WERI-Rb-1 (cell line): ENCODE measurements at regions not wholly inside any gene's neighbourhood (a gene's known extent, or its start where the extent isn't known, plus 50 kb on each side); places are given as distances from the start of the nearest gene placed in this dataset.

Experiments used
- DNase-seq: peaks from one replicate; pipeline ENCODE4 v3.0.0-alpha.2; 2020
- H3K27ac ChIP-seq: fragments of 250-450 bp; sonication (Bioruptor Pico); 2 replicates; pipeline ENCODE4 v1.5.1; 2020; ENCODE audit warnings: mild to moderate bottlenecking, moderate library complexity
- H3K27me3 ChIP-seq: fragments of 250-450 bp; sonication (Bioruptor Pico); 2 replicates; pipeline ENCODE4 v1.5.1; 2021; ENCODE audit warnings: mild to moderate bottlenecking, low read depth, moderate library complexity; ENCODE audit not compliant: insufficient read depth, severe bottlenecking
- H3K36me3 ChIP-seq: fragments of 250-450 bp; sonication (Bioruptor Pico); 2 replicates; pipeline ENCODE4 v1.5.1; 2020; ENCODE audit warnings: mild to moderate bottlenecking, moderate library complexity
- H3K4me3 ChIP-seq: 2 replicates; pipeline ENCODE4 v1.5.1; 2011; ENCODE audit warnings: low read depth, mild to moderate bottlenecking, control low read depth, low read length
- H3K9me3 ChIP-seq: fragments of 250-450 bp; sonication (Bioruptor Pico); 2 replicates; pipeline ENCODE4 v1.5.1; 2021; ENCODE audit warnings: mild to moderate bottlenecking, moderate library complexity; ENCODE audit not compliant: severe bottlenecking
- CTCF ChIP-seq: IDR thresholded peaks from 2 replicates; pipeline ENCODE4 v1.5.1; 2011; ENCODE audit warnings: low read depth, mild to moderate bottlenecking, control low read depth, inconsistent platforms, low read length

DNA sequence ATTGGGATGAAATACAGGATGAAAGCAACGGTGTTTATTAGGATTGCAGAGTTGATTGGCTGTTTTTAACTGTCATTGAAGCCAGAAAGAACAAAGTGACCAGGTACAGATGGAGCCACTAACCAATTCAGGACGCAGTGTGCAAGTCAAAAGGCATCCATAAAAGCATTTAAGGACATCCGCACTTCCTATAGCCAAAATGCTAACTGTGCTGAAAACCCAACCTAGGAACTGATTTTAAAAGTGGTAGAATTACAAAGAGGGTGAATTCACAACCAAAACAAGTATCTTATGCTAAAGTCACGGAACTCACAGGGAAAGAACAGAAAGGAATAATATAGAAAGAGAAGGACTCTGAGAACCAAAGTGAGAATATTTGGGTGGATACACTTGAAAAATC is 63.1 kb upstream of the FOXG1 start:
- Histone ChIP-seq H3K27ac (no peak overlapping the region), H3K27me3 (no peaks in the 10 kb centered on the region), H3K4me3 (no peak overlapping the region), H3K9me3 (no peaks in the 10 kb centered on the region), H3K36me3 (no peaks in the 10 kb centered on the region)
- no peak for TF ChIP-seq CTCF
- DNase-seq, result no peak

DNA sequence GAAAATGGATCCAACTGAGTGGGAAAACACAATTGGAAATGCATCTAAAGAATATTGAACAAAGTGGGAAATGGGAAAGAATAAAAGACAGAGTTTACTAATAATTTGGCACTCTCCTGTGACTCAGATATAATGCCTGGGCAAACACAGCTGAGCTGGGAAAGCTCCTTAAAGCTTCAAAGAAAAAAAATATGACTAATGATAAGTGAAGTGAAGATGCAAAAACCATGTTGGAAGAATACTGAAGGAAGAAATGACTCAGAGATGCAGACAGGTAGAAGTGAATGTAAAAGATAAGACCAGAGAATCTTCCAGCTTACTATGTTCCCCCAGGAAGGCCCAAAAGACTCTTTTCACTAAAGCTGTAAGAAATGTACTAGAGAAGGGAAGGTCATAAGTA is 62.4 kb upstream of the FOXG1 start:
- H3K36me3 ChIP-seq, result no peaks in the 10 kb centered on the region
- DNase-seq, result no peak
- TF ChIP-seq CTCF, result no peak
- no peak overlapping the region for H3K27ac ChIP-seq
- H3K27me3 ChIP-seq, result no peaks in the 10 kb centered on the region
- H3K4me3 ChIP-seq, result no peak overlapping the region
- H3K9me3 ChIP-seq, result no peaks in the 10 kb centered on the region

DNA sequence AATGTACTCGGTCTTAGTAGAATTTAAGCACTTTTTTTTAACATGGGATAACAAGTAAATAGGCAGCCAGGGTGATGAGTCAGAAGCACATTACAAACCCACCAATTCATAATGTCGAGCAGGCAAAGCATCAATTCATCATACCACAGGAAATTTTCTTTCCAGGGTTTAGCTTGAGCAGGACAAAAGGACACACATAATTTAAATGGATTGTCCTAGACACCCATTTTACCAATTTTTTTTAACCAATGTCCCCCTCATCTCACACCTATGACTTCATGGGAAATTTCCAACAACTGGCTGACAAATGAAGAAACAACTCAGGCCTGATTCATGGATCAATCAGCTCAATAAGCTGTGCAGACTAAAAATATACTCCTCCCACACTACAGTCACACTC is 58.8 kb upstream of the FOXG1 start:
- no peak for DNase-seq
- no peaks in the 10 kb centered on the region for H3K36me3 ChIP-seq
- no peaks in the 10 kb centered on the region for H3K27me3 ChIP-seq
- H3K4me3 ChIP-seq, result no peak overlapping the region
- no peak overlapping the region for H3K27ac ChIP-seq
- no peak for TF ChIP-seq CTCF
- no peaks in the 10 kb centered on the region for H3K9me3 ChIP-seq

DNA sequence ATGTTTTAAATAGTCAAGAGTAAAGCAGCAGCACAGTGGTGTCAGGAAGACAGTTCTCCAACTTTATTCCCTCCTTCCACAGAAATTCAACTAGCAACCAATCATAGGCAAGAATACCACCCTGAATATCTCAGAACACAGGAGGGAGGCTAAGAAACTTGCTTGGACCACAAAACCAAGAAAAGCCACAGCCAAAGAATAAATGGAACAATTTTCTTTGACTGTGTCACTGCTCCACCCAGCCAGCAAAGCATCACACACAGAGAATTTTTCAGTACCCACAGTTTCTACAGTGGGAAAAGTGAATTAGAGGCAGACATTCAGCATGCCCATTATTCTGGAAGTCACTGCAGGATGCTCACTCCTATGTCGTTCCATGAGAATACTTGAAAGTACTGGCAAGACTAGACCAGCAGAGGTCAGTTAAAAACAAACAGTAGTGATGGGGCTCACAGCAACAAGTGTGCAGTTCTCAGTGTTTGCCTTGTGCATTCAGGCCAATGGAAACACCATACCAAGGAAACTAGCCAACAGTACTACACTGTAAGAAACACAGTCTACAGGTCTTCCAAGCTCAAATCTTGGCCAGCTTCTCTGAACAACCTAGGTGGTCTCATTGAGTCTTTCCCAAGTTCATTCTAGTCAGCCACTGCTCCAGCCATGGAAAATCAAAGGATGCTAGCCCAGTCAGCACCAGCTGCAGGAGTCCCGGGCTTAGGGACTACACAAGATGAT is 56.8 kb upstream of the FOXG1 start:
- no peaks in the 10 kb centered on the region for H3K9me3 ChIP-seq
- no peak for DNase-seq
- H3K27ac ChIP-seq, result no peak overlapping the region
- no peaks in the 10 kb centered on the region for H3K27me3 ChIP-seq
- no peak for TF ChIP-seq CTCF
- H3K4me3 ChIP-seq, result no peak overlapping the region
- H3K36me3 ChIP-seq, result no peaks in the 10 kb centered on the region
